ENCODE measurements at regions not wholly inside any gene's neighbourhood (a gene's known extent, or its start where the extent isn't known, plus 50 kb on each side); places are given as distances from the start of the nearest gene placed in this dataset.
A peak's percentile ranks its signal among the peaks of the same experiment; 100 is the strongest.

DNA sequence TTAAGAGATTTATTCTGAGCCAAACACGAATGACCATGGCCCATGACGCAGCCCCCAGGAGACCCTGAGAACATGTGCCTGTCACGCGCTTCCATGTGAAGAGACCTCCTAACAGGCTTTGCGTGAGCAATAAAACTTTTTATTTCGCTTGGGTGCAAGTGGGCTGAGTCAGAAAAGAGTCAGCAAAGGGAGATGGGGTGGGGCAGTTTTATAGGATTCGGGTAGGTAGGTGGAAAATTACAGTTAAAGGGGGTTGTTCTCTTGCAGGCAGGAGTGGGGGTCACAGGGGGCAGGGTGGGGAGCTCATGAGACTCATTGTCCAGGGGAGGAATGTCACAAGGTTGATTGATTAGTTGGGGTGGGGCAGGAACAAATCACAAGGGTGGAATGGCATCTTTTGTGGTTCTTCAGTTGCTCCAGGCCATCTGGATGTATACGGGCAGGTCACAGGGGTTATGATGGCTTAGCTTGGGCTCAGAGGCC is 77.2 kb upstream of the FTH1 start:
- Mint-ChIP-seq H3K4me1 (peaks cover 40% of the 10 kb centered on the region), H3K9me3 (peaks cover 6% of the 10 kb centered on the region), H3K36me3 (ENCODE audit: low read depth) (no peaks in the 10 kb centered on the region), H3K27ac (peak overlapping the region; percentile 60), H3K27me3 (ENCODE audit: low read depth, poor library complexity) (peaks cover 4% of the 10 kb centered on the region), H3K4me3 (no peak overlapping the region)
- no peak for DNase-seq
- TF ChIP-seq, protein P1, sequence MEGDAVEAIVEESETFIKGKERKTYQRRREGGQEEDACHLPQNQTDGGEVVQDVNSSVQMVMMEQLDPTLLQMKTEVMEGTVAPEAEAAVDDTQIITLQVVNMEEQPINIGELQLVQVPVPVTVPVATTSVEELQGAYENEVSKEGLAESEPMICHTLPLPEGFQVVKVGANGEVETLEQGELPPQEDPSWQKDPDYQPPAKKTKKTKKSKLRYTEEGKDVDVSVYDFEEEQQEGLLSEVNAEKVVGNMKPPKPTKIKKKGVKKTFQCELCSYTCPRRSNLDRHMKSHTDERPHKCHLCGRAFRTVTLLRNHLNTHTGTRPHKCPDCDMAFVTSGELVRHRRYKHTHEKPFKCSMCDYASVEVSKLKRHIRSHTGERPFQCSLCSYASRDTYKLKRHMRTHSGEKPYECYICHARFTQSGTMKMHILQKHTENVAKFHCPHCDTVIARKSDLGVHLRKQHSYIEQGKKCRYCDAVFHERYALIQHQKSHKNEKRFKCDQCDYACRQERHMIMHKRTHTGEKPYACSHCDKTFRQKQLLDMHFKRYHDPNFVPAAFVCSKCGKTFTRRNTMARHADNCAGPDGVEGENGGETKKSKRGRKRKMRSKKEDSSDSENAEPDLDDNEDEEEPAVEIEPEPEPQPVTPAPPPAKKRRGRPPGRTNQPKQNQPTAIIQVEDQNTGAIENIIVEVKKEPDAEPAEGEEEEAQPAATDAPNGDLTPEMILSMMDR (IDR thresholded peaks at IDR 0.05) = no peak

DNA sequence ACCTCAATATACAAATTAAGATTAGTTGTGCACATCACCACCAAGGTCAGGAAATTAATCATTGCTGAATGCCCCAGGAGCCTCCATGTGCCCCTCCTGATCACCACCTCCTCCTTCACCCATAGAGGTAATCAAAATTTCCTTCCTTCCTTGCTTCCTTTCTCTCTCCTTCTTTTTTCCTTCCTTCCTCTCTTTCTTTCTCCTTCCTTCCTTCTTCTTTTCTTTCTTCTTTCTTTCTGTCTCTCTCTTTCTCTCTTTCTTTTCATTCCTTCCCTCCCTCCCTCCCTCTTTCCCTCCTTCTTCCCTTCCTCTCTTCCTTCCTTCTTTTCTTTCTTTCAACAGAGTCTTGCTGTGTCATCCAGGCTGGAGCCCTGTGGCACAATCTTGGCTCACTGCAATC is 67.9 kb upstream of the FTH1 start:
- TF ChIP-seq, protein P1 (IDR thresholded peaks at IDR 0.05) = no peak
- Mint-ChIP-seq H3K27ac (no peak overlapping the region), H3K4me1 (no peaks in the 10 kb centered on the region), H3K4me3 (no peak overlapping the region), H3K27me3 (ENCODE audit: low read depth, poor library complexity) (peaks cover 25% of the 10 kb centered on the region), H3K9me3 (peaks cover 10% of the 10 kb centered on the region), H3K36me3 (ENCODE audit: low read depth) (no peaks in the 10 kb centered on the region)
- DNase-seq = no peak

DNA sequence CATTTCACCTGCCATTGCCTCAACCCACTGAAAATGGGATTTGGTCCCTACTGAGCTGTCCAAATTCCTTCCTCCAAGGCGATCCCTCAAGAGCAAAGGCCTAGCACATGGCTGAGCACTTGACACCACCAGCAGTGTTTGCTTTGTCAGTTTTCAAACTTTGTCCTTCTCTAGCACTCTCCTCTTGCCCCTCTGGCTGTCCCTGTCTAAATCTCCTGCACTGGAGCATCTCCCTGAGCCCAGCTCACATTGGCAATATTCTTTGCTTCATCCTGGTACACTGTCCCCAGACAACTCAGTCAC is 66.6 kb upstream of the FTH1 start:
- no peak for DNase-seq
- H3K4me3 Mint-ChIP-seq = no peak overlapping the region
- H3K27me3 Mint-ChIP-seq (ENCODE audit: low read depth, poor library complexity) = peaks cover 25% of the 10 kb centered on the region
- H3K4me1 Mint-ChIP-seq = no peaks in the 10 kb centered on the region
- no peak overlapping the region for H3K27ac Mint-ChIP-seq
- peaks cover 10% of the 10 kb centered on the region for H3K9me3 Mint-ChIP-seq
- TF ChIP-seq, protein P1 (IDR thresholded peaks at IDR 0.05) = no peak
- H3K36me3 Mint-ChIP-seq (ENCODE audit: low read depth) = no peaks in the 10 kb centered on the region

DNA sequence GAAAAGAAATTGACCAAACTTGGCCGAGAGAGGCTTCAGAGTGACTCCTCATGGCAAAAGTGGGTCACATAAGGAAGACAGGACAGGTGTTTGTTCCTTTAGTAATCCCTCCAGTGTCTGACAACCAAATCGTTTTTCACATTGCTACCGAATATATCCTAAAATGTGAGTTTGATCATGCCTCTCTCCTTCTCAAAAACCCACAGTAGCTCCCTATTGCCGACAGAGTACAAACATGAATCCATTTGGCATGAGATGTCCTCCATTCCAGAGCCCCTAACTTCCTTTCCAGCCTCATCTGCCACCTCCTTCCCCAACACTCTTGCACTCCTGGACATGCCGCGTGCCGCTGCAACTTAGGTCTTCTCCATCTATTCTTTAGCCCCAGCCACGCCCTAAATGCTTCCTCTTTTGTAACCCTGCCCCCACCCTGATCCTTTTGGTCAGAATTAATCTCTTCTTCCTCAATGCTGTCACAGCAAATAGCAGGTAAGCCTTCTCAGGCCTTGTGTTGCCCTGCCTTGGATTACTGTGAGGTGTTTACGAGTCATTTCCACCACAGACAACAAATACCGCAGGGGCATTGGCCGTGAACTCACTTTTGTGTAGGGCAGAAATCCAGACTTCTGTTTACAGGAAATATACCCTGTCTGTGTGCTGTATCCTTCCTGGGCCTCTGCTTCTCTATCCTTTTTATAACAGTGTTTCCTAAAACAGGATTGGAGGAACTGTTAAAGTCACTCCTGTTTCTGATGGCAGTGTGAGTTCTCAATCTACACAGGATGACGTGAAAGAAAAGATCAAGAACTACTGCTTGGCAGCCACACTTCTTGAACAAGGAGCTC is 66.0 kb upstream of the FTH1 start:
- DNase-seq = no peak
- TF ChIP-seq, protein P1 (IDR thresholded peaks at IDR 0.05) = no peak

DNA sequence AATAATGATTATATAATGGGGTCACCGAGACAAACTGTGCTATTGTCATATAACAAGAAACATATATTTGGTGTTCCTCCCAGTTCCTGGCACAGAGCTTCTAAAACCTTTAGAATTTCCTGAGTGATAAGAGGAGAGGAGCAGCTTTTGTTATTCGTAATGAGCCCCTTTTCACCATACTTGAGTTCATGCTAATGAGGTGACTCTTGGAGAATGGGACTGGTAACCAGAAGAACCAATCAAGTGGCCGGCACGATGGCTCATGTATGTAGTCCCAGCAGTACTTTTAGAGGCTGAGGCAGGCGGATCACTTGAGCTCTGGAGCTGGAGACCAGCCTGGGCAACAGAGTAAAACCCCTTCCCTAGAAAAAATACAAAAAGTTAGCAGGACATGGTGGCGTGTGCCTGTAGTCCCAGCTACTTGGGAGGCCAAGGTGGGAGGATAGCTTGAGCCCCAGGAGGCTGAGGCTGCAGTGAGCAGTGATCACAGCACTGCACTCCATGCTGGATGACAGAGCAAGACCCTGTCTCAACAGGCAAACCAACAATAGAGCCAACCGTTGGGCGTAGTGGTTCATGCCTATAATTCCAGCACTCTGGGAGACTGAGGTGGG is 62.7 kb upstream of the FTH1 start:
- Mint-ChIP-seq H3K9me3 (peaks cover 28% of the 10 kb centered on the region), H3K27ac (no peak overlapping the region), H3K4me1 (peaks cover 5% of the 10 kb centered on the region), H3K4me3 (no peak overlapping the region), H3K36me3 (ENCODE audit: low read depth) (no peaks in the 10 kb centered on the region), H3K27me3 (ENCODE audit: low read depth, poor library complexity) (peaks cover 12% of the 10 kb centered on the region)
- TF ChIP-seq, protein P1 (IDR thresholded peaks at IDR 0.05) = no peak
- DNase-seq = no peak

More for the DNA sequence above, 66.0 kb upstream of the FTH1 start:
- Mint-ChIP-seq H3K4me1 (no peaks in the 10 kb centered on the region), H3K36me3 (ENCODE audit: low read depth) (no peaks in the 10 kb centered on the region), H3K9me3 (peaks cover 10% of the 10 kb centered on the region), H3K27me3 (ENCODE audit: low read depth, poor library complexity) (peaks cover 25% of the 10 kb centered on the region), H3K4me3 (no peak overlapping the region), H3K27ac (no peak overlapping the region)
